Retinal pigment epithelial cell (primary cell): ENCODE measurements at regions not wholly inside any gene's neighbourhood (a gene's known extent, or its start where the extent isn't known, plus 50 kb on each side); places are given as distances from the start of the nearest gene placed in this dataset.
A peak's percentile ranks its signal among the peaks of the same experiment; 100 is the strongest.

Source experiments
- DNase-seq: peaks from one replicate; pipeline ENCODE4 v3.0.0-alpha.2; 2010; ENCODE audit warnings: low read depth
- H3K4me3 ChIP-seq: 2 replicates; pipeline ENCODE4 v1.5.1; 2011; ENCODE audit warnings: mild to moderate bottlenecking, low read length, control low read depth, moderate library complexity
- TF ChIP-seq, protein P1 (sequence below): conservative IDR thresholded peaks from 2 replicates; pipeline ENCODE4 v1.5.1; 2011; ENCODE audit warnings: low read depth, low read length, control low read depth, inconsistent platforms

DNA sequence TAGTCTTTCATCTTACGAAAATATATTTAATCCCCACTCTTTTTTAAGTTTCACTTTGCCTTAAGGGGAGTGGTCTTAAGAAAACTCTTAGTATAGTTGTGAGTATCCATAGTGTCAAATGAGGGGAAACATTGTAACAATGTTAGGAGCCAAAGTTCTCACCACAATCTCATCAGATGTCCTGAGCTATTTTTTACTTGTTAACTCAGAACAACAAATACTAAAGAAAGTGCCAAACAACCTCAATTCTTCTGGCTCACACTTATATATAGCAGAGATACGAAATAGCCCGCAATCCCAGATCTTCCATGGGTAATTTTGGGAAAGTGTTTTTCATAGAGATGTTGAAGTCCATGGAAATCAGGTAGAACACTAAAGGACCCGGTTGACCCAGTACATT is 194.0 kb upstream of the DMRT1 start:
- H3K4me3 ChIP-seq: no peak overlapping the region
- TF ChIP-seq, protein P1, sequence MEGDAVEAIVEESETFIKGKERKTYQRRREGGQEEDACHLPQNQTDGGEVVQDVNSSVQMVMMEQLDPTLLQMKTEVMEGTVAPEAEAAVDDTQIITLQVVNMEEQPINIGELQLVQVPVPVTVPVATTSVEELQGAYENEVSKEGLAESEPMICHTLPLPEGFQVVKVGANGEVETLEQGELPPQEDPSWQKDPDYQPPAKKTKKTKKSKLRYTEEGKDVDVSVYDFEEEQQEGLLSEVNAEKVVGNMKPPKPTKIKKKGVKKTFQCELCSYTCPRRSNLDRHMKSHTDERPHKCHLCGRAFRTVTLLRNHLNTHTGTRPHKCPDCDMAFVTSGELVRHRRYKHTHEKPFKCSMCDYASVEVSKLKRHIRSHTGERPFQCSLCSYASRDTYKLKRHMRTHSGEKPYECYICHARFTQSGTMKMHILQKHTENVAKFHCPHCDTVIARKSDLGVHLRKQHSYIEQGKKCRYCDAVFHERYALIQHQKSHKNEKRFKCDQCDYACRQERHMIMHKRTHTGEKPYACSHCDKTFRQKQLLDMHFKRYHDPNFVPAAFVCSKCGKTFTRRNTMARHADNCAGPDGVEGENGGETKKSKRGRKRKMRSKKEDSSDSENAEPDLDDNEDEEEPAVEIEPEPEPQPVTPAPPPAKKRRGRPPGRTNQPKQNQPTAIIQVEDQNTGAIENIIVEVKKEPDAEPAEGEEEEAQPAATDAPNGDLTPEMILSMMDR: no peak
- no peak for DNase-seq

DNA sequence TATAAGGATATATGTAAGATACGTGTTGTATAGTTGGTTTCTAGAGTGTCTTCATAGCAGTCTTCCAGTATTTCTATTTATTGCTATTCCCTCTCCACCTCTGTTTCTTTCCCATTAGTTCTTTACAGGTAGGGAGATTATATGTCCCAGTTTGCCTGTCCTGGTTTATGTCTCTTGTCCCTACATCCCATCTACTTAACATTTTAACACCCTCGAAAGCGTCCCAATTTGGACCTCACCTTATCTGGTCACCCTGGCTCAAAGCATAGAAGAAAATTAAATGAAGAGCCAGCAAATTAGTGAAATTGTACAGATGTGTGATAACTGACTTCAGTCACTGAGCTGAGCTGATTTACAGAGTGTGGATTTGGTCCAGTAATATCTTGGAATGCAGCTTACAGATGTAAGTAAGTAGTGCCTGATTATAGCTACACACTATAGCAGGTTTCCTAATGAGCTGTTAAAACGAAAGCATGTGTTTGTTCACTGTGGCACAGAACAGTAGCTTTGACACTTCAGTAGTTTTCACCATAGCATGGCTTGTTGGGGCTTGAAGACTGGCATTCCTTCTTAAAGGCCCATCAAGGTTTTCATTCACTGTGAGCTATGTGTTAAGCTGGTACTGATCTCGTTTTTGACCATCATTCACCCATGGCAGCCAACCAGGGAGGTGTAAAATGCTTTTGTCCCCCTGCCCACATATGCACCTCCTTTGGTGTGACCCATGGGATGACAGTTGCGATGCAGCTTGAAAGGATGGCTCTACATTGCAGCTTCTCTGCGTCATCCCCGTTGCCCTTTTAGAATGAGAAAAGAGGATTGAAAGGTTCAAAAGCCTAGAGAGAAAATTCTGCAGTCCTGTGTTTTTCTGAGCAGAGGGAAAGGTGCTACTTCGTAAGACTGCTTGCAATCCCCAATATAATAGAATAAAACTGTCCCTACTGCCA is 192.1 kb upstream of the DMRT1 start:
- H3K4me3 ChIP-seq: no peak overlapping the region
- TF ChIP-seq, protein P1: no peak
- peak; percentile 55 for DNase-seq

DNA sequence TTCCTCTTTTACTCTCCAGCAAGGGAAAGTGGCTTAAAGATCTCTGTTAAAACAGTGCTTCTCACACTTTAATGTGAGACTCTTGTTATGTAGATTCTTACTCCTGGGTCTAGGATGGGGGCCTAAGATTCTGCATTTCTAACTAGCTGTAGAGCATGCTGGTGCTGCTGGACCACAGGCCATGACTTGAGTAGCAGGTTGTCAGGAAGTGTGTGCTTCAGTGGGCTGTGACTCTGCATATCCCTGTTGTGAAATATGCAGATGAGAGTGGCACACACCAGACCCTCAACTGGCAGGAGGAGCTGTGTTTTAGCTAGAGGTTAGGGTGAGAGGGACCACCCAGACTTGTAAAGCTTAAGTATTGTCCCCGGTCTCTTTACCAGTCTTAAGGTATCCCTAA is 191.1 kb upstream of the DMRT1 start:
- TF ChIP-seq, protein P1: no peak
- no peak overlapping the region for H3K4me3 ChIP-seq
- DNase-seq: no peak

DNA sequence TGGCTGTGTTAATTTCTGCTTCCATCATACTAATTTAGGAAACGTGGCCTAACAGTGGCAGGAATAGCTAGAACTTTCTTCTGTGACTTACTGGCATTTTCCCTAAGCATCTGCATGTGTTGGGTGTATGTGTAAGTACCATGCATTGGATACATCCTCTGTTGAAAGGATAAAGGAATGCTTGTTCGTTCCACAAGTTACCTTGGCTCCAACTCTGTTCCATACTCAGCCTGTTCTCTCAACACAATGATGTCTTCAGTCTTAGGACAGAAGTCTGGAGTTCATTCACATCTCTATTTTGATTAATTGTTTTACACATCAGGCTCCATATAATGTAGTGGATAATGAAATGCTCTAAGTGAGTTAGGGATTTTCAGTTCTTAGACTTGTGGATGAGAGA is 190.1 kb upstream of the DMRT1 start:
- no peak for DNase-seq
- TF ChIP-seq, protein P1: no peak
- no peak overlapping the region for H3K4me3 ChIP-seq

DNA sequence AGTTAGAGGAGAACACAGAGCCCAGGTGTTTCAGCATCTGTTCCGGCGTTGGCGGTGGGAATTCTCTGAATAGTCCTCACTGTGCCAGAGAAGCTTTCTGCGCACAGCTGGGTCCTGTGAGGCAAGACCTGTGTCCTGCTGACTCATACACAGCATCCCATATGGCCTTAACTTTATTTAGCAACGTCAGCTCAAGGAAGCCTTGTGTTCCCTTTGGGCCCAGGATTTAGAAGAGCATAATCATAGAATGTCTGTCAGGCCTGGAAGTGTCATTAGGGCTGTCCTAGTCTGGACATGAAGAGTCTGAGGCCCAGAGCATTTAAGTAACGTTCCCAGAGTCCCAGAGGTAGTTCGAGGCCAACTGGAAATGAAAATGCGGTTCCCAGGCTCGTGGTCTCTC is 188.6 kb upstream of the DMRT1 start:
- DNase-seq: no peak
- TF ChIP-seq, protein P1: no peak

DNA sequence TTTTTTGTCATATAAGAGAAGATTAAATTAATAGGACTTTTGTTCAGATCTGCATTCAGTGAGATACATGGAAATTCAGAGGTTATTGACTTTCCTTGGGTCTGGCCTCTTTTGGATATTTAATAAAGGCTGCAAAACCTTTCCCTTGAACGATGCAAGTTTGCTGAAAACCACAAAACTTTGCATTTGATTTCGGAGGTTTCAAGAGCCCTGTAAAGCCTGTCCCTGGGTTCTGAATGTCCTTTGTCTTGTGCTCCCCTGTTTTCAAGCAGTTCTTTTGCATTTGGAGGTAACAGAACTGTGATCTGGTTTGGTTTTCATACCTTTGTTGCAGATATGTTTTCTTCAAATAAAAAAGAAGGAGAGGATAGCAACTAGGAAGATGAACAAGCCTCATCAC is 188.1 kb upstream of the DMRT1 start:
- TF ChIP-seq, protein P1: no peak
- no peak for DNase-seq
- H3K4me3 ChIP-seq: no peak overlapping the region

More for the DNA sequence above, 188.6 kb upstream of the DMRT1 start:
- no peak overlapping the region for H3K4me3 ChIP-seq

DNA sequence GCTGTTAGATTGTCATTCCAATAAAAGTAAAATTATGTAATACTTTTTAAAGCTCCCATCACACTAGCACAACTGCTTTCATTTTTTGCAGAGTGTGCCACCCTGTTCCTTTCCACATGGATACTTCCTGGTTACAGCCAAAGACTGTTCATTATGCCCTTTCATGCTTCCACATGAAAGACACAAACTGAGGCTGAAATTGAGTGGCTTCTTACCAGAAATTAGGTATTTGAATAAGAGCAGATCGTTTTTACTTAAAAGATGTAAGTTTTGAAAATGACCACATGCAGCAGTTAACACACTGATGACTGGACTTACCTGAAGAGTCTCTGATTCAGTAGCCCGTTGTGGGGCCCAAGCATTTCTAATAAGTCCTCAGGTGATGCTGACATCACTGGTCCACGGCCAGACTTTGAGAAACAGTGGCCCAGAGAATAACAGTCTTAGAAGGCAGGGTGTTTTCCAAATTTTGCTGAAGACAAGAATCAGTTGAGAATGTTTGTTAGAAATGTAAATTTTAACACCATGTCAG is 187.6 kb upstream of the DMRT1 start:
- TF ChIP-seq, protein P1: no peak
- no peak overlapping the region for H3K4me3 ChIP-seq
- no peak for DNase-seq
